ENCODE measurements at regions not wholly inside any gene's neighbourhood (a gene's known extent, or its start where the extent isn't known, plus 50 kb on each side); places are given as distances from the start of the nearest gene placed in this dataset.

- FAIRE-seq = no peak
- H3K9me1 ChIP-seq (ENCODE audit: control insufficient read depth, insufficient read depth, low read length) = no peaks in the 10 kb centered on the region
- intact Hi-C loops (cut with micrococcal nuclease) (no loop called here), in situ Hi-C loops (cut with MboI) (no loop called here)
- no peaks in the 10 kb centered on the region for H3K27me3 ChIP-seq (ENCODE audit: control insufficient read depth in 2 of 2, insufficient read depth in 2 of 2, low read length in 2 of 2)
- no peaks in the 10 kb centered on the region for H3K79me2 ChIP-seq (ENCODE audit: control insufficient read depth, insufficient read depth, low read length)
- ChIA-PET POLR2A (no interaction called here), CTCF (ENCODE audit: low intra/inter-chr PET ratio) (no interaction called here)
- no peak overlapping the region for H3K4me2 ChIP-seq (ENCODE audit: insufficient read depth, low read length)
- no peak overlapping the region for H3K9ac ChIP-seq (ENCODE audit: insufficient read depth in 1 of 2, low read depth in 2 of 2, low read length in 2 of 2)
- no peaks in the 10 kb centered on the region for H3K36me3 ChIP-seq (ENCODE audit: control insufficient read depth, insufficient read depth, low read length)
- no CpG with 5 or more reads among the region's 10 CpGs for WGBS (ENCODE audit: insufficient coverage, low coverage, missing lambda C conversion rate)
- no TSS peak for BruUV-seq (replicated peaks)
- no peak for ATAC-seq
- no peaks in the 10 kb centered on the region for H3K9me3 ChIP-seq (replicated peaks; ENCODE audit: control insufficient read depth, insufficient read depth, low read depth, low read length)
- no peak overlapping the region for H3K4me3 ChIP-seq
- H3K27ac ChIP-seq (ENCODE audit: extremely low read depth, low read depth, low read length) = no peak overlapping the region
- H3K4me1 ChIP-seq (replicated peaks in 1 of 2; ENCODE audit: control insufficient read depth in 2 of 2, insufficient read depth in 2 of 2, low read length in 2 of 2) = no peaks in the 10 kb centered on the region
- H2AFZ ChIP-seq (ENCODE audit: low read depth, low read length) = no peak overlapping the region
- no peaks in the 10 kb centered on the region for H4K20me1 ChIP-seq (replicated peaks; ENCODE audit: control insufficient read depth, insufficient read depth, low read length)
- DNase-seq (ENCODE audit: extremely low read depth in 1 of 4, low spot score in 3 of 4) = no peak
- TF ChIP-seq HDGF (IDR thresholded peaks at IDR 0.05) (no peak), ZNF740 (CRISPR knock-in tag; IDR thresholded peaks at IDR 0.05) (no peak), ZNF740 (tag; IDR thresholded peaks at IDR 0.05) (no peak), CHD2 (IDR thresholded peaks at IDR 0.05; ENCODE audit: low read depth, low read length) (no peak), VEZF1 (CRISPR knock-in tag; IDR thresholded peaks at IDR 0.05) (no peak), ELF4 (CRISPR knock-in tag; IDR thresholded peaks at IDR 0.05) (no peak), ILK (tag; IDR thresholded peaks at IDR 0.05; ENCODE audit: borderline replicate concordance, low read depth) (no peak), PRDM10 (IDR thresholded peaks at IDR 0.05; ENCODE audit: partially characterized antibody) (no peak), MXI1 (IDR thresholded peaks at IDR 0.05; ENCODE audit: low read depth, low read length) (no peak), ZNF277 (CRISPR knock-in tag; IDR thresholded peaks at IDR 0.05; ENCODE audit: borderline replicate concordance) (no peak), ZEB2 (IDR thresholded peaks at IDR 0.05) (no peak), PHB2 (IDR thresholded peaks at IDR 0.05; ENCODE audit: low read depth) (no peak), PCBP2 (IDR thresholded peaks at IDR 0.05; ENCODE audit: low read depth, low read length, poor library complexity, severe bottlenecking) (no peak), ZNF398 (CRISPR knock-in tag; IDR thresholded peaks at IDR 0.05) (no peak)
Observed at GRCh38 chr9:28747351-28747985, 1174.2 kb upstream of the C9orf72 start.

Data from K562 (cell line).